ENCODE measurements at regions not wholly inside any gene's neighbourhood (a gene's known extent, or its start where the extent isn't known, plus 50 kb on each side); places are given as distances from the start of the nearest gene placed in this dataset.

GRCh38 chr12:125443341-125443740, 378.1 kb downstream of the AACS start:
- Histone ChIP-seq H4K20me1 (ENCODE audit: control insufficient read depth, insufficient read depth) (no peaks in the 10 kb centered on the region), H3K9ac (ENCODE audit: control insufficient read depth, insufficient read depth, low read length) (no peak overlapping the region), H3K4me1 (ENCODE audit: control insufficient read depth, insufficient read depth, low read length) (no peaks in the 10 kb centered on the region), H3K9me3 (replicated peaks; ENCODE audit: control insufficient read depth, insufficient read depth, low read length) (no peaks in the 10 kb centered on the region; the same call in 2 of the 3 replicates), H3K27me3 (replicated peaks in 1 of 2; ENCODE audit: control insufficient read depth in 2 of 2, insufficient read depth in 2 of 2, low read length in 1 of 2) (no peaks in the 10 kb centered on the region), H3K36me3 (ENCODE audit: control insufficient read depth in 2 of 2, insufficient read depth in 2 of 2, low read length in 1 of 2) (no peaks in the 10 kb centered on the region), H3K4me3 (no peak overlapping the region), H2AFZ (ENCODE audit: control insufficient read depth, low read depth, low read length) (no peak overlapping the region), H3K79me2 (ENCODE audit: control insufficient read depth, insufficient read depth, low read length) (no peaks in the 10 kb centered on the region), H3K4me2 (ENCODE audit: control insufficient read depth, insufficient read depth) (no peak overlapping the region), H3K27ac (ENCODE audit: control insufficient read depth, insufficient read depth) (no peak overlapping the region)
- no peak for DNase-seq (ENCODE audit: low read depth, low spot score)
- BruUV-seq (replicated peaks), result no TSS peak
- RAD21 ChIA-PET (ENCODE audit: unreplicated experiment), result no interaction called here
- POLR2A ChIA-PET, result interaction anchor here (0.7 kb wide), 1 partner anchor 366 kb away, joined by 3 read pairs; no protein-coding TSS in a partner anchor
- no peak for FAIRE-seq
- intact Hi-C loops (cut with micrococcal nuclease; ENCODE audit: unreplicated experiment) (no loop called here), in situ Hi-C loops (cut with MboI) (no loop called here)
- 0% methylated on average over 1 of the region's 1 CpG for WGBS (ENCODE audit: insufficient coverage, insufficient replicate concordance, low lambda C conversion rate, missing lambda C conversion rate)
- CTCF ChIA-PET, result interaction anchor here (0.7 to 1.3 kb wide), 2 partner anchors 26 to 1085 kb away, joined by 3 to 4 read pairs; no protein-coding TSS in a partner anchor
- SMC1A ChIA-PET (ENCODE audit: uncharacterized antibody, unreplicated experiment), result interaction anchor here (1.0 to 1.6 kb wide), 5 partner anchors 13 to 48 kb away, joined by 3 to 5 read pairs (median 4); no protein-coding TSS in a partner anchor
- no peak for ATAC-seq
- TF ChIP-seq RAD21 (IDR thresholded peaks at IDR 0.05; ENCODE audit: insufficient read depth, low read depth, low read length) (no peak), FOXK2 (IDR thresholded peaks at IDR 0.05) (no peak), PAX8 (IDR thresholded peaks at IDR 0.05) (no peak), TAF1 (IDR thresholded peaks at IDR 0.05; ENCODE audit: borderline replicate concordance, low read depth, low read length) (no peak), RBBP5 (conservative IDR thresholded peaks at IDR 0.05) (no peak), MAX (IDR thresholded peaks at IDR 0.05; ENCODE audit: low read depth, low read length) (no peak), MTA2 (IDR thresholded peaks at IDR 0.05; ENCODE audit: low read depth) (no peak)
- TF ChIP-seq, protein P1, sequence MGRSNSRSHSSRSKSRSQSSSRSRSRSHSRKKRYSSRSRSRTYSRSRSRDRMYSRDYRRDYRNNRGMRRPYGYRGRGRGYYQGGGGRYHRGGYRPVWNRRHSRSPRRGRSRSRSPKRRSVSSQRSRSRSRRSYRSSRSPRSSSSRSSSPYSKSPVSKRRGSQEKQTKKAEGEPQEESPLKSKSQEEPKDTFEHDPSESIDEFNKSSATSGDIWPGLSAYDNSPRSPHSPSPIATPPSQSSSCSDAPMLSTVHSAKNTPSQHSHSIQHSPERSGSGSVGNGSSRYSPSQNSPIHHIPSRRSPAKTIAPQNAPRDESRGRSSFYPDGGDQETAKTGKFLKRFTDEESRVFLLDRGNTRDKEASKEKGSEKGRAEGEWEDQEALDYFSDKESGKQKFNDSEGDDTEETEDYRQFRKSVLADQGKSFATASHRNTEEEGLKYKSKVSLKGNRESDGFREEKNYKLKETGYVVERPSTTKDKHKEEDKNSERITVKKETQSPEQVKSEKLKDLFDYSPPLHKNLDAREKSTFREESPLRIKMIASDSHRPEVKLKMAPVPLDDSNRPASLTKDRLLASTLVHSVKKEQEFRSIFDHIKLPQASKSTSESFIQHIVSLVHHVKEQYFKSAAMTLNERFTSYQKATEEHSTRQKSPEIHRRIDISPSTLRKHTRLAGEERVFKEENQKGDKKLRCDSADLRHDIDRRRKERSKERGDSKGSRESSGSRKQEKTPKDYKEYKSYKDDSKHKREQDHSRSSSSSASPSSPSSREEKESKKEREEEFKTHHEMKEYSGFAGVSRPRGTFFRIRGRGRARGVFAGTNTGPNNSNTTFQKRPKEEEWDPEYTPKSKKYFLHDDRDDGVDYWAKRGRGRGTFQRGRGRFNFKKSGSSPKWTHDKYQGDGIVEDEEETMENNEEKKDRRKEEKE (IDR thresholded peaks at IDR 0.05), result no peak
